HG03457 (cell line): ENCODE measurements at regions not wholly inside any gene's neighbourhood (a gene's known extent, or its start where the extent isn't known, plus 50 kb on each side); places are given as distances from the start of the nearest gene placed in this dataset.
"Not testable (repeated sequence)": the region's sequence is repeated elsewhere in the genome, so short reads cannot be mapped to it uniquely, and the experiment has no call there.

ENCODE experiments used
- ATAC-seq: cut with Tn5 transposase; IDR thresholded peaks from one replicate; pipeline ENCODE4 v1.9.1; 2021; ENCODE audit warnings: moderate number of reproducible peaks; ENCODE audit not compliant: unreplicated experiment

GRCh38 chr13:42396901-42397655 lies 125.1 kb downstream of the AKAP11 start:
- ATAC-seq = no peak

GRCh38 chr13:42398533-42398932 lies 126.6 kb downstream of the AKAP11 start:
- ATAC-seq = no peak

- no peak for ATAC-seq
Measured at GRCh38 chr13:42400188-42400833, 128.4 kb downstream of the AKAP11 start.

GRCh38 chr13:42401376-42401775 lies 129.4 kb downstream of the AKAP11 start:
- ATAC-seq = no peak

GRCh38 chr13:42405665-42406390 lies 133.9 kb downstream of the AKAP11 start:
- ATAC-seq = peak; percentile 76

- no peak for ATAC-seq
Measured at GRCh38 chr13:42409075-42409474, 137.1 kb downstream of the AKAP11 start.

GRCh38 chr13:42409551-42409950 lies 137.6 kb downstream of the AKAP11 start:
- ATAC-seq = no peak

GRCh38 chr13:42412812-42413483 lies 141.0 kb downstream of the AKAP11 start:
- no peak for ATAC-seq

- ATAC-seq = no peak
Measured at GRCh38 chr13:42413484-42413815, 141.5 kb downstream of the AKAP11 start.

GRCh38 chr13:42417626-42418025 lies 145.7 kb downstream of the AKAP11 start:
- no peak for ATAC-seq

- no peak for ATAC-seq
Measured at GRCh38 chr13:42418184-42418583, 146.2 kb downstream of the AKAP11 start.

- peak; percentile 64 for ATAC-seq
Measured at GRCh38 chr13:42420304-42420703, 148.4 kb downstream of the AKAP11 start.

GRCh38 chr13:42422681-42423080 lies 150.7 kb downstream of the AKAP11 start:
- no peak for ATAC-seq

GRCh38 chr13:42424182-42424581 lies 149.8 kb upstream of the TNFSF11 start:
- ATAC-seq = no peak

- no peak for ATAC-seq
Measured at GRCh38 chr13:42445354-42445753, 128.6 kb upstream of the TNFSF11 start.

- not testable (repeated sequence) for ATAC-seq
Measured at GRCh38 chr13:42446597-42446996, 127.4 kb upstream of the TNFSF11 start.

- ATAC-seq = no peak
Measured at GRCh38 chr13:42453091-42453645, 120.8 kb upstream of the TNFSF11 start.

- ATAC-seq = no peak
Measured at GRCh38 chr13:42454749-42455148, 119.2 kb upstream of the TNFSF11 start.

GRCh38 chr13:42458193-42458592 lies 115.8 kb upstream of the TNFSF11 start:
- no peak for ATAC-seq

- ATAC-seq = no peak
Measured at GRCh38 chr13:42466123-42466522, 107.8 kb upstream of the TNFSF11 start.

GRCh38 chr13:42466609-42467008 lies 107.3 kb upstream of the TNFSF11 start:
- no peak for ATAC-seq
